Iris pigment epithelial cell (primary cell): ENCODE measurements at regions not wholly inside any gene's neighbourhood (a gene's known extent, or its start where the extent isn't known, plus 50 kb on each side); places are given as distances from the start of the nearest gene placed in this dataset.

ENCODE experiments used
- DNase-seq: peaks from one replicate; pipeline ENCODE4 v3.0.0-alpha.2; 2011; ENCODE audit warnings: low read depth

DNA sequence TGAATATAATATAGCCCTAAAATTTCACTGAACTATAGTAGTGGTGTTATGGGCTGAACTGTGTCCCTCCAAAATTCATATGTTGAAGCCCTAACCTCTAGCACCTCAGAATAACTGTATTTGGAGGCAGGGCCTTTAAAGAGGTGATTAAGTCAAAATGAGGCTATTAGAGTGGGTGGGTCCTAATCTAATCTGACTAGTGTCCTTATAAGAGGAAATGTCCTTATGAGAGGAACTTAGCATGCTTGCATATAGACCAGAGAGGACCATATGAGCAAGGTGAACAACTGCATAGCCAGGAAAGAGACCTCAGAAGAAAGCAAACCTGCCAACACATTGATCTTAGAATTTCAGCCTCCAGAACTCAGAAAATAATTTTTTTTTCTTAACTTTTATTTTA, 238.4 kb downstream of the ZEB2 start:
- DNase-seq = no peak

DNA sequence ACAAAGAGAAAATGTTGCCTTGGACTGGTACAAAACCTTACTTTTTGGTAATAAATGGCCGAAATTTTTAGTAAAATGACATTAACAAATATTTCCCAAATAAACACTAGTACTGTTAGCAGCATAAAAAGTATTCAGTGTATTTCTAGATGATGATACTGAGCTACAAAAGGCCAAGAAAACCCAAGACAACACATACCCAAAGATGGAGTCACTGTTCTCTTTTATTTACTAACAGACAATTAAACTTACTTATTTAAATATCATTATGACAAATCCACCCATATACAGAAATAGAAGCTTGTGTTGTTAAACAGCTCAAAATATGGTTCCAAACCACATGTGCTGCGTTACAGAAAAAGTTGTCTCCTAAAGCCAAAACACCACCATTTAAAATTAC, 239.9 kb downstream of the ZEB2 start:
- DNase-seq = no peak

DNA sequence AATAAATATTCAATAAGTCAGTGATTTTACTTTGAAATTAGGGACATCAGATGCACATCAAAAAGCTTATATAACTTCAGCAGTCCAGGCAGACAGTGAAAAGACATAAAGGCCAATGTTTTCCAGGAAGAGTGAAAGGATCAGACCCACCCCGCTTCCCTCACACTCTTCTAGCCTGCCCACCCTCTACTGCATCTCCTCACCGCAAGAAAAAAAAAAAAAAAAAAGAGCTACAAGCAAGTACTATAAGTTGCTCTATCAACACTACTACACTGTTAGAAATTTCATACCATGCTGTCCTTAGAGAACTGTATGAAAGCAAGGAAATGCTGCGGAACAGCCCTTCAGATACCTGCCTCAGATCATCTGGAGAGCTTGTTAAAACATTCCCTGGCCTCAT, 240.8 kb downstream of the ZEB2 start:
- no peak for DNase-seq

DNA sequence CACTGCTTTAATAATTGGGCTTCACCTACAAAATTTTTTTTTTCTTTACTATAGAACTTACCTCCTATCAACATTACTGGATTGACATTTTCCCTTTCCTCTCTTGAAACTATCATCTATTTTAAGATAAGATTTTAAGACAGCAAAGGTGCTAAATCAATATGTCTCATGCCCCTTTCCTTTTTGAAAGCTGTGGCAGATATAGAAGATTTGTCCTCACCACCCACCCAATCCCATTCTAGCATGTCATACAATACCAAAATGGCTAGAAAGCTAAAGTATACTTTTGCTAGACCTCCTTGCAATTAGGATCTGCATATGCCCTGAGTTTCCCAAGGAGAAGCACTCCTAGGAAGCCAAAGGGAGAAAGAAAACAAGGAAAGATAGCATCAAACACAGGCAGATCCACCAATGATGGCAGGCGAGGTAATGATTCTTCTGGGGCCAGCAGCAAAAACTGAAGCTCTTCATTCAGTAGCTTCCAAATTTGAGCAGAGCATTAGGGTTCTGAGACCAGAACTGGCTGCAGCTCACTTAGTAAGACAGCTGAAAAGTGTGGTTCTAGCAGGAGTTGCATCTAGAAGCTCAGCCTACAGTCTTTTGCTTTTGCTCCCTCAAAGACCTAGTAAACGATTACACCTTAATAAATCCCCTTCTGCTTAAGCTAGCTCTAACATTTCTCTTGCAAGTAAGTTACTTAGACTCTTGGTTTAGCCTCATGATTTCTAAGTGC, 242.1 kb downstream of the ZEB2 start:
- DNase-seq = no peak

DNA sequence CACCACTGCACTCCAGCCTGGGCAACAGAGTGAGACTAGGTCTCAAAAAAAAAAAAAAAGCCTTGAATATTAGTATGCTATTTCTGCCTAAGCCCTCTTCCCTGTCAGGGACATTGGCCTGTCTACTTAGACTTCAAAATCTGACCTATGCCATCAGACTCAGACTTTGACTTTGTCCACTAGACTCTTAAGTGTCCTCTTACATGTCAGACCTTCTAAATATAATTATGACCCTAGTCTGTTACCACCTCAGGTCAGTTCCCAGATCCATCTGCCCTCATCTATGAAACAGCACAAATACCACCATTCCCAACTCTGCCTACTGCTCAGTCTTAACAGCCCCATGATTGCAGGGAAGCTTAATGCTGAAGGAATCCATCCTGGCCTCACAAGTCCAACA, 244.6 kb downstream of the ZEB2 start:
- DNase-seq = no peak

DNA sequence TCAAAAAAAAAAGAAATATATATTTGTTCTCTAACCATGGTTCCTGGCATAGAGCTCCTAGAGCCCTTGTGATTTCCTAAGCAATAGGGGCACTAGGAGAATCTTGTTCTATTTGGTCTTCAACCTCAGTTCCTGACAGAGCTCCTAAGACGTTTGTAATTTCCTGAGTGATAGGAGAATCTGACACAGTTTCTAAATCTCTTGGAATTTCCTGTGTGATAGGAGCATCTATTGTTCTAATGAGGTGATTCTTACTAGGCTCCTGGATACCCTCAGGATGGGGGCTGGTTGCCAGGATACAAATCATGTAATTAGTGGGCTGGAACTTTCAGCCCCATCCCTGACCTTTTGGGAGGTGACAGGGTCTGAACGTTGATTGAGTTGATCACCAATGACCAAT, 245.8 kb downstream of the ZEB2 start:
- DNase-seq = peak; percentile 14

DNA sequence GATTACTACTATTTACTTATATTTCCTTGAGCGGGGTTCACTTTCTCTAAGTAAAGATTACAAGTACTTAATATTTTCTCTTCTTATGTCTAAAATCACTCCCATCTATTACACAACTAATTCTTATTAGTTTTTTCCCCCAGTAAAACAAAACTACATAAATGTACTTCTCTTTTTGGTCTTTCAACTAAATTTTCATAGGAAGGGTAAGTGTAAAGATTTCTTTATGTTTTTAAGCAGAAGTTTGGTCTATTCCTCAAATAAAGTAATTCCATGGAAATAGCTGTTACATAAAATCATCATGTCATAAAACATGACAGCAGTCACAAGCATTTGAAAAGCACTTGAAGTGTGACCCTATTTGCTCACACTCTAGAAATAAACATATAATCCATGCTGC, 249.0 kb downstream of the ZEB2 start:
- no peak for DNase-seq

DNA sequence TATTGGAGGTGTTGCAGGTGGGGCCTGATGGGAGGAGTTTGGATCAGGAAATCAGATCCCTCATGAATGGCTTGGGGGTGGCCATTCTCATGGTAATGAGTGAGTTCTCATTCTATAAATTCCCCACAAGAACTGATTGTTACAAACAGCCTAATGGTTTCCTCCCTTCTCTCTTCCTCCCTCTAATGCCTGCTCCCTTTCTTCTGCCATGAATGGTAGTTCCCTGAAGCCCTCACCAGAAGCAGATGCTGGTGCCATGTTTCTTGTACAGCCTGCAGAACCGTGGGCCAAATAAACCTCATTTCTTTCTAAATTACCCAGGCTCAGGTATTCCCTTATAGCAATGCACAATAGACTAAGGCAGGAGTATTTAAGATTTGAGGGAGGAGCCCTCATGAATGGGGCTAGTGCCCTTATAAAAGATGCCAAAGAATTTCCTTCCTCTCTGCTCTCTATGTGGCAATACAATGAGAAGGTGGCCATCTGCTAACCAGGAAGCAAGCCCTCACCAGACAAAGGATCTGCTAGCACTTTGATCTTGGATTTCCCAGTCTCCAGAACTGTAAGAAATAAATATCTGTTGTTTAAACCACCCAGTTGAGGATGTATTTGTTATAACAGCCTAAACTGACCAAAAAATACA, 251.8 kb downstream of the ZEB2 start:
- DNase-seq = no peak

DNA sequence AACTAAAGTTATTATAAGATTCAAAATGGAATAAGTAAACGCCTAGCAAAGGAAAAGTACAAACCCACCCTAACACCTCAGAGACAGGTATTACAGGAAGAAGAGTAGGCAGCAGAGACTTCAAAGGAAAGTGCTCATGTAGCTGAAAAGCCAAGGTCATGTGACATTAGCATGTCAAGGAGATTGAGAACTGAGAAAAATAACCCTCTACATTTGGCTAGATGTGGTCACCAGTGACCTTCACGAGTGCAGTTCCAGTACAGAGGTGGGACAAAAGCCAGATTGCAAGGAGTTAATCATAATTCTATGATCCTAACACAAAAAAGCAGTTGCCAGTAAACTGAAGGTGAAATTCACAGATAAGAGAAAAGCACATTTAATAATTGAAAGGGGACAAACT, 252.7 kb downstream of the ZEB2 start:
- DNase-seq = no peak

DNA sequence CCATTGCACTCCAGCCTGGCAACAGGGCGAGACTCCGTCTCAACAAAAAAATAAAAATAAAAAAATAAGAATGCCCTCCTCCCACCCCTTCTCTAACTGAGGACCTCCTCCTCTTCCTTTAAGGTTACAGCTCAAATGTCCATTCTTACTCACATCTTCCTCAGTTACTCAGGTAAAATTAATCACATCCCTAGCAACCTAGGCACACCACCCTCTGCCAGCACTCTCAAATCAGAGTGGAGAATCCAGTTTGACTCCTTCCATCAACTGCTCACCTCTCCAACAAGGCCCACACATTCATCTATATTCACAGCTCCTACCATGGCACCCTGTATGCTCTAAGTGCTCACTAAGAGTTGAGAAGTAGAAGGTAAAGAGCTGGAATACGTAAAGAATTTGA, 254.3 kb downstream of the ZEB2 start:
- no peak for DNase-seq

DNA sequence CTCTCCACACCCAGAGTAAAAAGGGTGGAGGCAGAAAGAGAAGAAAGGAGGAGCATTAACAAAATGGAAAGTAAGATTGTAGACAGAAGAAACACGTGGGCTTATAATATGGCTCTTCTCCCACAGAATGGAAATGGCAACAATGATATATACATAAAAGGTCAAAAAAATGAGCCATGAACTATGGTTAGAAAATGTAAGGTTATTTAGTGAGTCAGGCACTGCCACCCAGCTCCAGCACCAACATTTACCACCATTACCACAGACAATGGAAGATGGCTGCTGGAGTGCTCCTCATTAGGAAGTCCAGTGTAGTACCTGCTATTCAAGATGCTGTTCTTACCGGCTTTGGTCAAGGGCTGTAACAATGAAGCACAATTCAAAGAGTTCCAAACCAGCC, 258.0 kb downstream of the ZEB2 start:
- no peak for DNase-seq

DNA sequence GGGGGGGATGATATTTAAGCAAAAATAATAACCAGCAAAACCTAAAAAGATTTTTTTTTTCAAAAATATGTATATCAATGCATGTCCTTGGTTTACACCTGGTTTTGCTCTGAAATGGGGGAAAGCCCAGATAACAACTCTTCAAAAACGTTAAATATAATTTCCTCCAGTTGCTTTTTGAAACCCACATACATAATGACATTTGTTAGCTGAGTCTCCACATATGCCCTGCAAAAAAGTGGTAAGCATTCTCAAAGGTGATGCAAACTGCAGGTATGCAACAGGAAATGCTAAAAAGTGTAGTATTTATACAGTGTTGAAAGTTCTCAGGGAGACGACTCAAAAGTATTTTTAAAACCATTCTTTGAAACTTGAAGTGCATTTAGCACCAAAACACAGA, 258.6 kb downstream of the ZEB2 start:
- DNase-seq = no peak

DNA sequence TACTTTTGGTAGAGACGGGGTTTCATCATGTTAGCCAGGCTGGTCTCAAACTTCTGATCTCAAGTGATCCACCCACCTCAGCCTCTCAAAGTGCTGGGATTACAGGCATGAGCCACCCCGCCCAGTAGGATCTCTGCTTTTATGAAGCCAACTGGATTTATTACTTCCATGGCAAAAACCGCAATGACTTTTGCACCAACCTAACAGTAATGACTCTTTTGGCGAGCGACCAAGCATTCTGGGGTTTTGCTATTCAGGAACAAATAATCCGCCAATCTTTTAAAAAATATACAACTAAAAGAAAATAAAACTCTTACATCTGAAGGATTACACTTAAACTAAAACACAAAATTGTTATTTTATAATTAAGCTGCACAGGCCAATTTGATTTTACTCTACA, 260.6 kb downstream of the ZEB2 start:
- no peak for DNase-seq

DNA sequence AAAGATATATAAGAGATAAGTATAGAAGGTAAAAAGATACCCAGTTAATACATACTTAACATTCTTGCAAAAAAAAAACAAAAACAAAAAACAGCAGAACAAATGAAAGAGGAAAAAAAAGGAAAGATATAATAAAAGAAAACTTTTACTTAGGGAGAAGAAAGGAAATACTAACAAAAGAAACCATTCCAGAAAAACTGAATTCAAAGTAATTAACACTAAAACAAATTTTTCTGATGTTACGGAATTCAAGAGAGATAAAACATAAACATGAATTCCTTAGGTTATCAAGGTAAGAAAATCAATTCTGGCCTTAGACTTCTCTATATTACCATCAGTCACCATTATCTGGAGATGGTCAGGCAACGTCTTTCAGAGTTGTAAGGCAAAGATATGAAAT, 261.8 kb downstream of the ZEB2 start:
- no peak for DNase-seq

DNA sequence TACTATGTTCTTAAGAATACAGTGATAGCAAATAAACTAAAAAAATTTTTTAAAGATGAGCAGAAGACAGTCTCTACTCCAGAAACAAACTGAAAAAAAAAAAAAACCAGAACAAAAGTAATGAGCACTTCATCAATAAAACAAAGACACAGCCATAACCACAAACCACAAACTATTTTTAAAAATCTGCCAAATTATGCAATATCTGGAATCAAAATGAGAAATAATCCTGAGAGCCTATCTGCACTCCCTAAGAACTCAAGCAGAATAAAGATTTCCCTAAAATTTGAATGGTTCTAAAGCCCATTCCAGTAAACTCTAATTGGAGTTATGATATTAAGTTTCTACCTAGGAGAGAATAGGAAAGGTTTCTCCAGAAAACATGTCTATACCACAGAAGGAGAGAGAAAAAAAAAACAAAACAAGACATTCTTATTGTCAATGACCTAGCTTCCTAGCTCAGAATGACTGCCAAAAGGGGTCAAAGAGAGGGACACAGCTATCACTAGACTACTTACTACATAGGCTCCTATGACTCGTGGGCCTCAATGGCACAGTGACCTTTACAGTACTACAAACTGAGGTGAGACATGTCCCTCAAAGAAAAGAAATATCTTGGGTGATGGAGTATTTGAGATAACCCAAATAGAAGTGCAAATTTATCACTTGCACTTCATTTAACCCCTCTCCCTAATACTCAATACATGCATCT, 262.8 kb downstream of the ZEB2 start:
- DNase-seq = peak; percentile 47

DNA sequence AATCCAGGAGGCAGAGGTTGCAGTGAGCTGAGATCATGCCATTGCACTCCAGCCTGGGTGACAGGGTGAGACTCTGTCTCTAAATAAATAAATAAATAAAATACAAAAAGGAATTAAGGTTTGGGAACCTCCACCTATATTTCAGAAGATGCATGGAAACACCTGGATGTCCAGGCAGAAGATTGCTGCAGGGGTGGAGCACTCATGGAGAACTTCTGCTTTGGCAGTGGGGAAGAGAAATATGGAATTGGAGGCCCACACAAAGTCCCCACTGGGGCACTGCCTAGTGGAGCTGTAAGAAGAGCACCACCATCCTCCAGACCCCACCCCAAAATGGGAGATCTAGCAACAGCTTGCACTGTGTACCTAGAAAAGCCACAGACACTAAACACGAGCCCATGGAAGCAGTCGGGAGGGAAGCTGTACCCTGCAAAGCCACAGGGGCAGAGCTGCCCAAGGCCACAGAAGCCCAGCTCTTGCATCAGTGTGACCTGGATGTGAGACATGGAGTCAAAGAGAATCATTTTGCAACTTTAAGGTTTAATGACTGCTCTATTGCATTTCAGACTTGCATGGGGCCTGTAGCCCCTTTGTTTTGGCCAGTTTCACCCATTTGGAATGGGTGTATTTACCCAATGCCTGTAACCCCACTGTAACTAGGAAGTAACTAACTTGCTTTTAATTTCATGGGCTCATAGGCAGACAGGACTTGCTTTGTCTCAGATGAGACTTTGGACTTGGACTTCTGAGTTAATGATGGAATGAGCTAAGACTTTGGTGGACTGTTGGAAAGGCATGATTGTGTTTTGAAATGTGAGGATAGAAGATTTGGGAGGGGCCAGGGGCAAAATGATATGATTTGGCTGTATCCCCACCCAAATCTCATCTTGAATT, 265.3 kb downstream of the ZEB2 start:
- no peak for DNase-seq

DNA sequence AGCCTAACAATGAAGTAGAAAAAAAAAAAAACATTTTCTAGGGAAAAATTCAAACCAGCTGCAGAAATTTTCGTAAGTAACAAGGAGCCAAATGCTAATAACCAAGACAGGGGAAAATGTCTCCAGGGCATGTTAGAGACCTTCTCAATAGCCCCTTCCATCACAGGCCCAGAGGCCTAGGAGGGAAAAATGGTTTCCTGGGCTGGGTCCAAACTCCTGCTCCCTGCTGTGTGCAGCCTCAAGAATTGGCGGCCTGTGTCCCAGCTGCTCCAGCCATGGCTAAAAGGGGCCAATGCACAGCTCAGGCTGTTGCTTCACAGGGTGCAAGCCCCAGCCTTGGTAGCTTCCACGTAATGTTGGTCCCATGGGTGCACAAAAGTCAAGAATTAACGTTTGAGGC, 266.2 kb downstream of the ZEB2 start:
- DNase-seq = no peak

DNA sequence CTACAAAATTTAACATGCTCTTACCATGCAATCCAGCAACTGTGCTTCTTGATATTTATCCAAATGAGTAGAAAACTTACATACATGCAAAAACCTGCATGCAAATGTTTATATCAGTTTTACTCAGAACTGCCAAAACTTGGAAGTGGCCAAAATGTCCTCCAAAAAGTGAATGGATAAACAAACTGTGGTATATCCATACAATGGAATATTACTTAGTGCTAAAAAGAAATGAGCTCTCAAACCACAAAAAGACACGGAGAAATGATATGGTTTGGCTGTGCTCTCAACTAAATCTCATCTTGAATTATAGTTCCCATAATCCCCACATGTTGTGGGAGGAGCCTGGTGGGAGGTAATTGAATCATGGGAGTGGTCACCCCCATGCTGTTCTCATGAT, 267.2 kb downstream of the ZEB2 start:
- DNase-seq = no peak

DNA sequence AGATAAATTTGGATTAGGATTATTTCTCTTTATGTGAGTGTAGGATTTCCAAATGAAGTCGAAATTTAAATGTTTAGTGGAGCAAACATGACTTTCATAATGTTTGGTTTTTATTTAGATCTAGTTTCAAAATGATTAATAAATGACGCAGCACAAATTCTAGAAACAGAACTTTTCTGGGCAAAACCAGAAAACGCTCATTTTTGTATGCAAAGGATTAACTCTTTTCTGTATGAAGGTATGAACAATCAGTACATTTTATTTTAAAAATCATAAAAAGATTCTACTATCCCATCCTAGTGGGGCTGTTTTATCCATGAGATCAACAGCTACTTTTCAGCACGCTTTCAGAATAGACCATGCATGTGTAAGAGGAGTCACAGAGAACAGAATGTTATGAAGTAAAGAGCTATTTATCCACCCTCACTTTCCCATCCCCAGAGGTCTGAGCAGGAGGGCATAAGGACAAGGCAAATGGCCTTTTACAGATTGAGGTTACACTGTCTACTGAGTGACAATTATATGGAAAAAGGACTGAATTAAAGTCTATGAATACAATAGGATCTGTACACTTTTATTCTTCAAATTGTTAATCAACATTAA, 270.8 kb downstream of the ZEB2 start:
- no peak for DNase-seq

DNA sequence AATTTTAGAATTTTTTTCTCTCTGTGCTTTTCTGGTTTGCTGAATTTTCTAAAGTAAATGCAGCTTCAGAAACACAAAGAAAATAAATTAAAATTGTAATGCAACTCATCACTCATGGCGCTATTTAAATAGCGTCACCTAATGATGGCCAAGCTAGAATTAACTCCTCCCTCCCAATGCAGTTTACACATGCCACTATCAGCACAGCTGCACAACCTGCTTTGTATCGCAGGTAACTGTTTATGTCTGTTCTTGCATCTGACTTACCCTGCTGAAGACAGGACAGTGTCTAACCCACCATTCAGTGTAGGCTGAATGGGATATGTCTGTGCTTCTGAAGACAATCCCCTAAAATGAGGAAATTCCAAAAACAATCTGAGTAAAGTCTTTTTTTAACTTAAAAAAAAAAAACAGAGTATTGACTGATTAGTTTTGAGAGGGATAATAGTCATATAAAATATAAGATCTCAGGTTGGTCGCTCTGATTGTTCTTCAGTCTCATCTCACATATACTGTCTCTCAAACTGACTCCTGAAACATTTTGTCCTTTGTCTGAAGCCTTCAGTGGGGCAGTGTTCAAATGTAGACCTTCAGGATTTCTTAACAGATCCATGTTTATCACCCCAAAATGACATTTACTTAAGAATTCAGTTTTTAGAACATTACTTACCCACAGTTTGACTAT, 271.4 kb downstream of the ZEB2 start:
- DNase-seq = no peak

DNA sequence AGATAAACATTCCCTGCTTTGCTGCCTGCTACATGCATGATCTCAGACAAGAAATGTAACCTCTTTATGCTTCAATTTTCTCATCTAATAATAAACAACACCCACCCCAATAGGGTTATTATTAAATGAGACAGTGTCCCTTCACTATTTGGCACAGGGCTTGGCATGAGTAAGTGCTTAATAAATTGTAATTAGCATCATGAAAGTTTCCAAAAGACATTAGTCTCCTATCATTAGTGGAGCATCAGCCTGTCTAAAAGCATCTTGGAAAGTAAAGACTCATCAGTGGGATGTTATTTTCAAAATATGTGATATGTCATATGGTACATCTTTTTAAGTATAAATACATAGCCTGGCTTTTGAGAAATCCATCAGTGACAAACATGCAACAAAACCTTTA, 275.0 kb downstream of the ZEB2 start:
- no peak for DNase-seq
